ENCODE measurements at regions not wholly inside any gene's neighbourhood (a gene's known extent, or its start where the extent isn't known, plus 50 kb on each side); places are given as distances from the start of the nearest gene placed in this dataset.

GRCh38 chrX:13373027-13373426 lies 53.2 kb upstream of the ATXN3L start:
- TF ChIP-seq CTCF (IDR thresholded peaks at IDR 0.05): no peak

GRCh38 chrX:13372203-13372980 lies 52.5 kb upstream of the ATXN3L start:
- TF ChIP-seq CTCF (IDR thresholded peaks at IDR 0.05): no peak

- TF ChIP-seq CTCF (IDR thresholded peaks at IDR 0.05): no peak
Observed at GRCh38 chrX:13371186-13371585, 51.3 kb upstream of the ATXN3L start.

DNA sequence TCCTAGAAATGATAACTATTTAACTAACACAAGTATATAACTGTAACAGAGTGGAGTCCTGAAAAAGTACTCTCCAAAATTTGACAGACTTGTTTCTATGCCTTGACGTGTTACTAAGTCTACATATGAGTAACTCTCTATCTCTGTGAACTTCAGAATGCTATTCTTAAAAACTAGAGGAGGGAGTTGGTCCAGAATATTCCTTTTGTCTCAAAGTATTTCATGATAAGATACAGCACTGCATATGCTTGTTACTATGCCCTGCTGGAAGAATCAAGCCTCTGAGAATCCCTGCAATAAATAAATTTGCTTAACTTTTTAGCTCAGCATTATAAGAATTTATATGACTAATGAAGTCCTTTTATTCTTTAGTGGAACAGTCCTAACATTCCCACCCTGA lies 50.9 kb upstream of the ATXN3L start:
- no peak for TF ChIP-seq CTCF (IDR thresholded peaks at IDR 0.05)
